ENCODE measurements at regions not wholly inside any gene's neighbourhood (a gene's known extent, or its start where the extent isn't known, plus 50 kb on each side); places are given as distances from the start of the nearest gene placed in this dataset.
A peak's percentile ranks its signal among the peaks of the same experiment; 100 is the strongest.

- Mint-ChIP-seq H3K4me1 (peaks cover 21% of the 10 kb centered on the region), H3K36me3 (no peaks in the 10 kb centered on the region), H3K27me3 (ENCODE audit: insufficient read depth, low read depth) (peaks cover 5% of the 10 kb centered on the region), H3K4me3 (no peak overlapping the region), H3K9me3 (no peaks in the 10 kb centered on the region), H3K27ac (no peak overlapping the region)
- DNase-seq (ENCODE audit: low spot score): no peak
- Histone ChIP-seq H3K27ac (no peak overlapping the region), H3K4me3 (no peak overlapping the region), H3K9me3 (ENCODE audit: low read depth) (no peaks in the 10 kb centered on the region), H3K9ac (no peak overlapping the region), H4K20me1 (ENCODE audit: low read depth) (no peaks in the 10 kb centered on the region), H3K79me2 (ENCODE audit: low read depth) (no peaks in the 10 kb centered on the region), H3K27me3 (no peaks in the 10 kb centered on the region), H3K4me1 (peaks cover 11% of the 10 kb centered on the region), H3K36me3 (no peaks in the 10 kb centered on the region), H3K4me2 (no peak overlapping the region), H3F3A (ENCODE audit: low read depth) (no peaks in the 10 kb centered on the region), H2AFZ (replicated peaks) (no peak overlapping the region)
- TF ChIP-seq EZH2 (IDR thresholded peaks at IDR 0.05) (no peak), EZH2phosphoT487 (IDR thresholded peaks at IDR 0.05) (no peak)
These were observed 57.3 kb downstream of the ABCC12 start for GRCh38 chr16:48098472-48098871.

- H3K4me2 ChIP-seq: no peak overlapping the region
- H3K9me3 ChIP-seq (ENCODE audit: low read depth): no peaks in the 10 kb centered on the region
- H4K20me1 ChIP-seq (ENCODE audit: low read depth): no peaks in the 10 kb centered on the region
- no peaks in the 10 kb centered on the region for H3K4me1 ChIP-seq
- no peak overlapping the region for H3K27ac Mint-ChIP-seq
- no peak overlapping the region for H3K4me3 Mint-ChIP-seq
- no peaks in the 10 kb centered on the region for H3F3A ChIP-seq (ENCODE audit: low read depth)
- H2AFZ ChIP-seq (replicated peaks): peak overlapping the region; percentile 28
- no peak for DNase-seq (ENCODE audit: low spot score)
- no peak overlapping the region for H3K9ac ChIP-seq
- H3K4me3 ChIP-seq: no peak overlapping the region
- TF ChIP-seq CTCF (IDR thresholded peaks at IDR 0.05) (no peak), EZH2phosphoT487 (IDR thresholded peaks at IDR 0.05) (no peak), EZH2 (IDR thresholded peaks at IDR 0.05) (no peak)
- H3K9me3 Mint-ChIP-seq: peaks cover 7% of the 10 kb centered on the region
- no peaks in the 10 kb centered on the region for H3K79me2 ChIP-seq (ENCODE audit: low read depth)
- peaks cover 4% of the 10 kb centered on the region for H3K4me1 Mint-ChIP-seq
- H3K36me3 Mint-ChIP-seq: no peaks in the 10 kb centered on the region
- H3K27me3 Mint-ChIP-seq (ENCODE audit: insufficient read depth, low read depth): peaks cover 11% of the 10 kb centered on the region
- H3K36me3 ChIP-seq: no peaks in the 10 kb centered on the region
- no peaks in the 10 kb centered on the region for H3K27me3 ChIP-seq
- no peak overlapping the region for H3K27ac ChIP-seq
These were observed 64.7 kb downstream of the ABCC12 start for GRCh38 chr16:48091117-48091516.

GRCh38 chr16:48089053-48089792 lies 66.6 kb downstream of the ABCC12 start:
- Histone ChIP-seq H3K36me3 (no peaks in the 10 kb centered on the region), H3K4me1 (no peaks in the 10 kb centered on the region), H3K9ac (no peak overlapping the region), H3K27ac (no peak overlapping the region), H3K9me3 (ENCODE audit: low read depth) (no peaks in the 10 kb centered on the region), H3K4me3 (no peak overlapping the region), H3F3A (ENCODE audit: low read depth) (no peaks in the 10 kb centered on the region), H3K79me2 (ENCODE audit: low read depth) (no peaks in the 10 kb centered on the region), H4K20me1 (ENCODE audit: low read depth) (no peaks in the 10 kb centered on the region), H2AFZ (replicated peaks) (no peak overlapping the region), H3K4me2 (no peak overlapping the region), H3K27me3 (no peaks in the 10 kb centered on the region)
- Mint-ChIP-seq H3K36me3 (no peaks in the 10 kb centered on the region), H3K4me3 (no peak overlapping the region), H3K9me3 (peaks cover 7% of the 10 kb centered on the region), H3K27ac (no peak overlapping the region), H3K4me1 (peaks cover 4% of the 10 kb centered on the region), H3K27me3 (ENCODE audit: insufficient read depth, low read depth) (peaks cover 11% of the 10 kb centered on the region)
- TF ChIP-seq CTCF (IDR thresholded peaks at IDR 0.05) (no peak), EZH2 (IDR thresholded peaks at IDR 0.05) (no peak), EZH2phosphoT487 (IDR thresholded peaks at IDR 0.05) (no peak)
- no peak for DNase-seq (ENCODE audit: low spot score)

GRCh38 chr16:48087639-48088038 lies 68.2 kb downstream of the ABCC12 start:
- Histone ChIP-seq H3K4me2 (no peak overlapping the region), H2AFZ (replicated peaks) (no peak overlapping the region), H3K9me3 (ENCODE audit: low read depth) (no peaks in the 10 kb centered on the region), H3K36me3 (no peaks in the 10 kb centered on the region), H4K20me1 (ENCODE audit: low read depth) (no peaks in the 10 kb centered on the region), H3K27ac (no peak overlapping the region), H3K4me3 (no peak overlapping the region), H3K9ac (no peak overlapping the region), H3F3A (ENCODE audit: low read depth) (no peaks in the 10 kb centered on the region), H3K27me3 (no peaks in the 10 kb centered on the region), H3K4me1 (no peaks in the 10 kb centered on the region), H3K79me2 (ENCODE audit: low read depth) (no peaks in the 10 kb centered on the region)
- no peak for TF ChIP-seq EZH2 (IDR thresholded peaks at IDR 0.05)
- TF ChIP-seq EZH2phosphoT487 (IDR thresholded peaks at IDR 0.05): no peak
- TF ChIP-seq CTCF (IDR thresholded peaks at IDR 0.05): no peak
- no peak for DNase-seq (ENCODE audit: low spot score)
- Mint-ChIP-seq H3K9me3 (peaks cover 7% of the 10 kb centered on the region), H3K4me1 (no peaks in the 10 kb centered on the region), H3K27ac (no peak overlapping the region), H3K4me3 (no peak overlapping the region), H3K36me3 (no peaks in the 10 kb centered on the region), H3K27me3 (ENCODE audit: insufficient read depth, low read depth) (peaks cover 9% of the 10 kb centered on the region)
